CD8-positive, alpha-beta memory T cell (primary cell): ENCODE measurements at regions not wholly inside any gene's neighbourhood (a gene's known extent, or its start where the extent isn't known, plus 50 kb on each side); places are given as distances from the start of the nearest gene placed in this dataset.
"Not testable (repeated sequence)": the region's sequence is repeated elsewhere in the genome, so short reads cannot be mapped to it uniquely, and the experiment has no call there.

ENCODE experiments used
- CTCF ChIA-PET: fragments of 350-600 bp; sonication (Branson Sonifier 250); formaldehyde crosslinking; loops from one replicate; lab custom pipeline; 2021; ENCODE audit warnings: antibody characterized with exemption; lab: Charles Lee
- POLR2A ChIA-PET: fragments of 350-600 bp; sonication (Branson Sonifier 250); formaldehyde crosslinking; loops from one replicate; lab custom pipeline; 2021; ENCODE audit warnings: antibody characterized with exemption; lab: Charles Lee
- DNase-seq, 5 donors: peaks; one replicate each; pipeline versions ENCODE4 v3.0.0 to v3.0.0-alpha.2; 2020 to 2022; ENCODE audit warnings: mixed read lengths in 1 of 5
- H3K27ac ChIP-seq: one replicate; pipeline ENCODE4 v1.7.0; 2013; ENCODE audit warnings: low read depth, mild to moderate bottlenecking, low read length, moderate library complexity
- H3K27me3 ChIP-seq: 2 replicates; pipeline ENCODE4 v1.7.0; 2013; ENCODE audit warnings: low read length, mild to moderate bottlenecking; ENCODE audit not compliant: insufficient read depth, poor library complexity, severe bottlenecking
- H3K36me3 ChIP-seq: 2 replicates; pipeline ENCODE4 v1.7.0; 2013; ENCODE audit warnings: mild to moderate bottlenecking, low read length, moderate library complexity; ENCODE audit not compliant: insufficient read depth
- H3K4me1 ChIP-seq: 2 replicates; pipeline ENCODE4 v1.7.0; 2013; ENCODE audit warnings: mild to moderate bottlenecking, low read length, moderate library complexity; ENCODE audit not compliant: insufficient read depth
- H3K4me3 ChIP-seq: 2 replicates; pipeline ENCODE4 v1.7.0; 2013; ENCODE audit warnings: mild to moderate bottlenecking, low read length
- H3K9me3 ChIP-seq: 2 replicates; pipeline ENCODE4 v1.7.0; 2013; ENCODE audit warnings: mild to moderate bottlenecking, low read length
- H3K27ac Mint-ChIP-seq, 8 donors: one replicate each; pipeline ENCODE4 v1.8.0; 2020 to 2021; ENCODE audit warnings: mixed read lengths in 8 of 8, mild to moderate bottlenecking in 6 of 8, inconsistent platforms in 3 of 8, moderate library complexity in 3 of 8
- H3K27me3 Mint-ChIP-seq, 2 donors: one replicate each; pipeline ENCODE4 v1.8.0; 2020 to 2021; ENCODE audit warnings: mixed read lengths in 2 of 2, mild to moderate bottlenecking in 1 of 2, moderate library complexity in 1 of 2
- H3K36me3 Mint-ChIP-seq, 3 donors: one replicate each; pipeline ENCODE4 v1.8.0; 2020 to 2021; ENCODE audit warnings: mixed read lengths in 3 of 3, inconsistent platforms in 1 of 3, mild to moderate bottlenecking in 1 of 3
- H3K4me1 Mint-ChIP-seq, 3 donors: one replicate each; pipeline ENCODE4 v1.8.0; 2020 to 2021; ENCODE audit warnings: mixed read lengths in 3 of 3, inconsistent platforms in 1 of 3, mild to moderate bottlenecking in 1 of 3
- H3K4me3 Mint-ChIP-seq, 7 donors: one replicate each; pipeline ENCODE4 v1.8.0; 2020 to 2021; ENCODE audit warnings: mixed read lengths in 7 of 7, mild to moderate bottlenecking in 6 of 7, moderate library complexity in 4 of 7, inconsistent platforms in 2 of 7
- H3K9me3 Mint-ChIP-seq, 5 donors: one replicate each; pipeline ENCODE4 v1.8.0; 2020 to 2022; ENCODE audit warnings: mixed read lengths in 5 of 5, mild to moderate bottlenecking in 3 of 5, moderate library complexity in 2 of 5, inconsistent platforms in 1 of 5

DNA sequence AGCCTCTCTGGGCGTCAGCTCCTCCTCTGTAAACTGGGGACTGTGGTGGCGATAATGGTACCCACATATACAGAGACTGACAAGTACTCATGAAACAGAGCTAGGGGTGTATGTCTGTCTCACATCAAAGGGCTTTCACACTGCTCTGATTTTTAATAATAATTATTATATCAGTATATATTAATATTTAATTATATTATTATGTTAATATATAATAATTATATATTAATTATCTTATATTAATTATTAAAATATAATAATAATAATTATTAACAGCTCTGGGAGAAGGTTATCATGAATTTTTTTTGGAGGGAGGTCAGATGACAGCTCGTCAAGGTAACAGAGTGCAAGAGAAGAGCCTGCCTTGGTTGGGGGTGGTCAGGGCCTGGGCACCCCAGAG, 173.6 kb downstream of the NRN1 start:
- Mint-ChIP-seq H3K36me3 (peaks cover 0 to 2% (median 0%) of the 10 kb centered on the region in 3 donors), H3K9me3 (peaks cover 0 to 2% (median 0%) of the 10 kb centered on the region in 5 donors), H3K4me3 (peak overlapping the region in 3 of 7 donors; percentile 46 to 66 (median 60)), H3K4me1 (peaks cover 31 to 43% (median 38%) of the 10 kb centered on the region in 3 donors), H3K27ac (peak overlapping the region in 6 of 8 donors; percentile 83 to 96 (median 86)), H3K27me3 (peaks cover 0 to 2% of the 10 kb centered on the region in 2 donors)
- DNase-seq, result no peak
- Histone ChIP-seq H3K4me3 (no peak overlapping the region), H3K27ac (no peak overlapping the region), H3K27me3 (no peaks in the 10 kb centered on the region), H3K4me1 (peaks cover 43% of the 10 kb centered on the region), H3K36me3 (no peaks in the 10 kb centered on the region), H3K9me3 (no peaks in the 10 kb centered on the region)
- ChIA-PET POLR2A (no interaction called here), CTCF (interaction anchor here (0.8 to 1.9 kb wide), 5 partner anchors 18 to 362 kb away, joined by 3 to 6 read pairs (median 4); no protein-coding TSS in a partner anchor)

- Histone ChIP-seq H3K36me3 (no peaks in the 10 kb centered on the region), H3K4me3 (peak overlapping the region; percentile 39), H3K9me3 (no peaks in the 10 kb centered on the region), H3K4me1 (peaks cover 43% of the 10 kb centered on the region), H3K27ac (no peak overlapping the region), H3K27me3 (no peaks in the 10 kb centered on the region)
- H3K4me3 Mint-ChIP-seq, result peak overlapping the region in 6 of 7 donors; percentile 44 to 72 (median 54)
- H3K36me3 Mint-ChIP-seq, result peaks cover 0 to 2% (median 0%) of the 10 kb centered on the region in 3 donors
- ChIA-PET POLR2A (no interaction called here), CTCF (interaction anchor here (0.8 to 1.9 kb wide), 4 partner anchors 18 to 59 kb away, joined by 3 to 6 read pairs (median 4); no protein-coding TSS in a partner anchor)
- H3K9me3 Mint-ChIP-seq, result peaks cover 0 to 2% (median 0%) of the 10 kb centered on the region in 5 donors
- H3K4me1 Mint-ChIP-seq, result peaks cover 32 to 43% (median 38%) of the 10 kb centered on the region in 3 donors
- peaks cover 0 to 2% of the 10 kb centered on the region in 2 donors for H3K27me3 Mint-ChIP-seq
- DNase-seq, result no peak
- H3K27ac Mint-ChIP-seq, result peak overlapping the region; percentile 47 to 96 (median 85)
Observed at GRCh38 chr6:5832668-5833067, 174.1 kb downstream of the NRN1 start.

- Histone ChIP-seq H3K4me1 (peaks cover 43% of the 10 kb centered on the region), H3K4me3 (peak overlapping the region; percentile 46)
- H3K27me3 Mint-ChIP-seq, H3K9me3 ChIP-seq, POLR2A ChIA-PET, H3K27me3 ChIP-seq, H3K27ac ChIP-seq, H3K36me3 ChIP-seq, H3K36me3 Mint-ChIP-seq, H3K9me3 Mint-ChIP-seq: not testable (repeated sequence)
- Mint-ChIP-seq H3K27ac (peak overlapping the region; percentile 83 to 94 (median 86)), H3K4me1 (peaks cover 33 to 47% (median 38%) of the 10 kb centered on the region in 3 donors), H3K4me3 (peak overlapping the region; percentile 4 to 85 (median 70))
- peak; percentile 9 to 72 (median 47) for DNase-seq
- CTCF ChIA-PET, result interaction anchor here (1.9 kb wide), 2 partner anchors 19 to 38 kb away, joined by 4 to 6 read pairs; no protein-coding TSS in a partner anchor
Observed at GRCh38 chr6:5831219-5831862, 175.4 kb downstream of the NRN1 start.

GRCh38 chr6:5828296-5828695, 178.4 kb downstream of the NRN1 start:
- peaks cover 36 to 55% (median 51%) of the 10 kb centered on the region in 3 donors for H3K4me1 Mint-ChIP-seq
- no peaks in the 10 kb centered on the region for H3K27me3 ChIP-seq
- H3K4me3 Mint-ChIP-seq, result no peak overlapping the region
- no peaks in the 10 kb centered on the region for H3K9me3 Mint-ChIP-seq
- H3K9me3 ChIP-seq, result no peaks in the 10 kb centered on the region
- peak overlapping the region in 2 of 8 donors; percentile 23 to 34 for H3K27ac Mint-ChIP-seq
- ChIA-PET CTCF (no interaction called here), POLR2A (no interaction called here)
- H3K4me3 ChIP-seq, result no peak overlapping the region
- H3K4me1 ChIP-seq, result peaks cover 52% of the 10 kb centered on the region
- H3K27me3 Mint-ChIP-seq, result no peaks in the 10 kb centered on the region
- H3K27ac ChIP-seq, result no peak overlapping the region
- H3K36me3 Mint-ChIP-seq, result peaks cover 0 to 2% (median 0%) of the 10 kb centered on the region in 3 donors
- no peaks in the 10 kb centered on the region for H3K36me3 ChIP-seq
- DNase-seq, result no peak

DNA sequence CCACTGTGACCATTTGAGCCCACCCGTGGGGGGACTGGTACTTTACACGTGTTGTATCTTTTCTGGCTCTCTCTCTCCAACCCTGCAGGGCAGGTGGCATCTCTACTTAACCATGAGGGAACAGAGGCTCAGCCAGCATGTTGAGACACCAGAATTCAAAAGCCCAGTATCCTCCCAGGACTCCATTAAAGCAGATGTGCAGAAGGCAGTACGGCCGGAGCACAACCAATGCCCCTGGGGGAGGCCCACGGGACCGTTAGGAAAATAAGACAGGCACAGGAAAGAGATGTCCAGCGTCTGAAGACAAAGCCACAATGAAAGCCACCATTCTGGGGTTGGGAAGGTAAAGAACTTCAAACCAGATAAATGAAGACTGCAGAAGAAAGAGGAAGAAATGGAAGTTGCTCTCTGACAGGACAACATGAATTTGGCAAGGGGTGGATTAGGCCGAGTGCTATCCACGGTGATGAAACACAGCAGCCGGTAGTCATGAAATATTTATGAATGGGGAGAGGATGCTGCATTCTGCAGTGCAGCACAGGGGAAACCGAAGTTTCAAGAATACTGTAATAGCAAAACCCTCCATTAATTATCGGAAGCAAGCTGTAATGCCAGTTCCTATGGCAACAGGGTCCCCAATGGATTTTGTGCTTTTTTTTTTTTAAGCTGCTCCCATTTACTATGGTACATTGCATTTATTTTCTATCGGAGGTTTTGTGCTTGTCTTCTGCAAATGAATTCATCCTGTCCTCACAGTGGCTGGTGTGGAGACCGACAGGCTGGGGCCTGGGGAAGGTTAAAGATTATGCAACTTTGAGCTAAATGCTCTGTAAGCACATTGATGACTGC, 179.4 kb downstream of the NRN1 start:
- CTCF ChIA-PET, result no interaction called here

DNA sequence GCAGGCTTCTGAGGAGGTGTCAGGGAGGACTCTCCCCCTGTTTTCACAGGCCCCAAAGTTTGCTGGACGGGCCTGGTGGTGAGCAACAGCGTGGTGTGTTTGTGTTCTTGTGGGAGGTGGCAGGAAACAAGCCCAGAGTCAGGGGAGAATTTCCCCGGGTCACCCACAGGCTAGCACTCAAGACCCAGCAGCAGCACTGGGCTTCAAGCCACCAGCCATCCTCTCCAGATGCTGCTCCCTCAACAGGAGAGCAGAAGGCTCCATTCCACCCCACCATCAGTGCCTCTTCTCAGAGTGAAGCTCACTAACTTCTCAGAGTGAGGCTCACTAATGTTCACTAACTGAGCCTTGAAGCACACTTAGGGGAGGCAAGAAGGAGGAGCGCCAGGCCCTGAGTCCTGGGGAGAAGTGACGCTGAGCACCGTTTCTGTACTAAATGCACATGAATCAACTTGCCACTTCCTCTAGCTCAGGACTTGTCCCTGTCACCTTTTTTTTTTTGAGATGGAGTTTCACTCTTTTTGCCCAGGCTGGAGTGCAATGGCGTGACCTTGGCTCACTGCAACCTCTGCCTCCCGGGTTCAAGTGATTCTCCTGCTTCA, 182.2 kb downstream of the NRN1 start:
- Mint-ChIP-seq H3K27ac (peak overlapping the region; percentile 34 to 94 (median 76)), H3K4me3 (peak overlapping the region in 1 of 7 donors; percentile 69), H3K4me1 (peaks cover 10 to 24% (median 23%) of the 10 kb centered on the region in 3 donors)
- H3K27me3 Mint-ChIP-seq, CTCF ChIA-PET, H3K4me3 ChIP-seq, POLR2A ChIA-PET, H3K27ac ChIP-seq, H3K9me3 Mint-ChIP-seq, H3K36me3 ChIP-seq, H3K36me3 Mint-ChIP-seq, H3K9me3 ChIP-seq, H3K27me3 ChIP-seq: not testable (repeated sequence)
- DNase-seq, result peak in 1 of 5 donors; percentile 13
- H3K4me1 ChIP-seq, result peaks cover 23% of the 10 kb centered on the region

More for the DNA sequence above, 179.4 kb downstream of the NRN1 start:
- Mint-ChIP-seq H3K36me3 (peaks cover 0 to 2% (median 0%) of the 10 kb centered on the region in 3 donors), H3K4me1 (peaks cover 29 to 48% (median 48%) of the 10 kb centered on the region in 3 donors), H3K9me3 (no peaks in the 10 kb centered on the region), H3K27me3 (no peaks in the 10 kb centered on the region), H3K27ac (peak overlapping the region in 1 of 8 donors; percentile 76), H3K4me3 (no peak overlapping the region)
- Histone ChIP-seq H3K27ac (no peak overlapping the region), H3K36me3 (no peaks in the 10 kb centered on the region), H3K4me1 (peaks cover 44% of the 10 kb centered on the region), H3K9me3 (no peaks in the 10 kb centered on the region), H3K4me3 (no peak overlapping the region), H3K27me3 (no peaks in the 10 kb centered on the region)
- POLR2A ChIA-PET, result no interaction called here
- DNase-seq, result no peak
